CD4-positive, alpha-beta T cell treated with Interleukin-1 beta for 1 hour (primary cell): ENCODE measurements at regions not wholly inside any gene's neighbourhood (a gene's known extent, or its start where the extent isn't known, plus 50 kb on each side); places are given as distances from the start of the nearest gene placed in this dataset.
A peak's percentile ranks its signal among the peaks of the same experiment; 100 is the strongest.

Experiments
- DNase-seq, 2 donors: peaks; one replicate each; pipeline ENCODE4 v3.0.0-alpha.2; 2020 to 2022

DNA sequence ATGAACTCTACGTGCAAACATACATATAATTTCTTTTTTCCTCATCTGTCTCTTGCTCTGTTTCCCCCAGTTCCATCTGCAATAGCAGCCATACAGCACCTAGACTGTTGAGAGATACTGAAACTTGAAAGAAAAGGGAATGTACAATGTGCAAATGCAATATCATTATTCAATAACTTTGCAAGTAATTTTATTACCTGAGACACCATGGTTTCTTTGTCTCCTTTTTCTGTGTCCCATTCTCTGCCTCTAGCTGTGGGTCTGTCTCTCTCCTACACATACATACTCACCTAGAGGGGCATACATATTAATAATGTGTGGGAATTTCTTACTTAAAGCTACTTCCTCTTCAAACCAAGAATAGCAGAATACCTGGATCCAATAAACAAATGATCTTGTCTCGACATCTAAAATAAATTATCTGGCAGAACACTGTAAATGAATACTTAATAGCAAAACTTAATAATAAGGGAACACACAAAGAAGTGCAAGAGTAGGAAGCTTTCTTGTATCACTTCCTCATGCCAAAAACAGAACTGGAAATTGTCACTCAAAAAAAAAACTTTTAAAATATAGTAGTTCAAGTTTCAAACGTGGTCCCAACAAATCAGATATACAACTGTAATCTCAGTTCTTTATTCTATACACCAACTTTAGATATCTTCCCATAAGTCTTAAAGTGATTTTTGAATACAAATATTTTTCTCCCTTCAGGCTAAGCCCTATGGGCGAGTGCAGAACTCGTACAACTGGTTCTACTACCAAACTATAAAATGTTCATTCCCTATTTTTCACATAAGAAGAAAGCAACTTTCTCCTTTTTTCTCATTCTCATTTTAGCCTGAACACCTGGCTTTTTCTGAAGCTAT, 194.6 kb downstream of the NRIP1 start:
- DNase-seq: no peak

DNA sequence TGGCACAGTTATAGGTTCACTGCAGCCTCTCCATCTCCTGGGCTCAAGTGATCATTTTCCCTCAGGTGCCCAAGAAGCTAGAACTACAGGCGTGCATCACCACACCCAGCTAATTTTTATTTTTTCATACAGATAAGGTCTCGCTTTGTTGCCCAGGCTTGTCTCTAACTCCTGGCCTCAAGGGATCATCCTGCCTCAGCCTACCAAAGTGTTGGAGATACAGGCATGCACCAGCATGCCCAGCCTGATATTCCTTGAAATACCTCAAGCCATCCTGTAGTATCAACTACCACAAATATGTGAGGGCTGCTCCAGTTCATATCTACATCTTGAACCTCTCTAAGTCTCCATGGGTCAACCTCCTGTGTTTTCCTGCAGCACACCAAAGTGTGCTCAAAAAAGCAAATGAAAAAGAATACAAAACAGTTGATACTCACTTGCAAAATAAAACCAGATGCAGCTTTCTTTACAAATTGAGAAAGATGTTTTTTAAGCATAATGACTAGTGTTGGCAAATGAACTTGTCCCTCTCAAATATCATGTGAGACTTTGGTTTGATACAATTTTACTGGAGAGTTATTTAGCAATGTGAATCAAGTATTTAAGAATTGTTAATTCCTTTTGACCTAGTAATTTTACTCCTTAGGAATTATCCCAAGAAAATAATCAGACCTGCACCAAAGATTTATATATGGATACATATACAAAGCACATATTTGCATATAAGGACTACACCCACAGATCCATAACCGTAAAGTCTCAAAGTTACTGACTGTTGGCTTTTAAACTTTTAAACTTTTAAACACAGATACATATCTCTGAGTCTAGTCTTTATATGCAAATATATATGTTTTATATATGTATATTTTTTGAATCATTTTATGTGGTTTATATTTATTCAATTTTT, 197.7 kb downstream of the NRIP1 start:
- DNase-seq: no peak

DNA sequence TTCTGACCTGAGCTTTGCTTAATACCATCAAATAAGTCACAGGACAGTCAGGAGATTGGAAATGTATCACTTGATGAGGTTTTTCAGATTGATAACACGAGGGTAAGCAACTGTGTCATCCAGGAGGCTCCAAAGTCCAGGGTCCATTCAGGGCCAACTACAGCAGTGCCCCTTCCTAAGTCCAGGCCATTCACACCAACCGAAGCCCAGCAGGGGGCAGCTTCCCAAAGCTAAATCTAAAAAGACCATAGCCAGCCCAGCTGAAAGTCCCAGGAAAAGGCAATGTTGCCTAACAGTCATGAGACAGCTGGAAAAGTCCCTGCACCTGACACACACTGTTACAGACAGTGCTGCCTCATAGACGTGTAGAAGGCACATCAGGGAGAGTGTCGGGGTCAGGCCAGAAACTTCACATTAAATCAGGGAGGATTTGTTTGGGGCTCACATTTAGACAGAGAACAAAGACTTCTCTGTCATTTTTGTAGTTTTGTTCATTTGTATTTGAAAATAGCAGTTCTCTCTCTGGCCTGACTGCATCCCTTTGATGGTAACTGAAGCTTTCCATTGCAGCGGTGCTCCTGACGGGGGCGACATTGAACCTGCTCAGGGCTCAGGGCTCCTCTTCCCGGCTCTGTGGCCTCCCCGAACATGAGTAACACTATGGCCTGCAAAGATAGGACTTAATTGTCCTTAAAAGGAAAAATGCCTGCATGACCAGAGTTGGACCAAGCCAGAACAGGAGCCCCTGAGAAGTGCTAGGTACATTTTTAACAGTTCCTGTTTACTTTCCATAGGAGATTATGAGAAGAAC, 200.4 kb downstream of the NRIP1 start:
- DNase-seq: peak; percentile 21 to 47

DNA sequence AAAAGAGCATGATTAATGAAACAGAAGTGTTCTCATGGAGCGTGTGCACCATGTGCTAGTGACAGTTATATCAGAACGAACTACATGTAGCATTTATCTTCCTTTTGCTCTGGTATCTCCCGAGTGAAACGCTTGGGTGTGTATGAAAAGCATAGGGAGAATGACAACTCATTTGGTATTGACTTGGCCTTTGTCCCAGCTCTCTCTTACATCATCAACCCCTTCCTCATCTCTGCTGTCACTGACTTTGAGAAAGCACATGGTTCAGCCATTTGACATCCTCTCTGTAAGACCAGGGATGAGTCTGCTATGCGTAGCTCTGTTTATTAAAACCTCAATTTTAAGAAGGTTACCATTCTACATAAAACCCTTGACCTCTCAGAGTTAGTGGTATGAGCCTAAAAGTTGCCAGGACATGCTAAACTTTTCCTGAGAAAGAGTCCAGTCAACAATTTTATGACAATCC, 201.0 kb downstream of the NRIP1 start:
- DNase-seq: peak in 1 of 2 donors; percentile 12

DNA sequence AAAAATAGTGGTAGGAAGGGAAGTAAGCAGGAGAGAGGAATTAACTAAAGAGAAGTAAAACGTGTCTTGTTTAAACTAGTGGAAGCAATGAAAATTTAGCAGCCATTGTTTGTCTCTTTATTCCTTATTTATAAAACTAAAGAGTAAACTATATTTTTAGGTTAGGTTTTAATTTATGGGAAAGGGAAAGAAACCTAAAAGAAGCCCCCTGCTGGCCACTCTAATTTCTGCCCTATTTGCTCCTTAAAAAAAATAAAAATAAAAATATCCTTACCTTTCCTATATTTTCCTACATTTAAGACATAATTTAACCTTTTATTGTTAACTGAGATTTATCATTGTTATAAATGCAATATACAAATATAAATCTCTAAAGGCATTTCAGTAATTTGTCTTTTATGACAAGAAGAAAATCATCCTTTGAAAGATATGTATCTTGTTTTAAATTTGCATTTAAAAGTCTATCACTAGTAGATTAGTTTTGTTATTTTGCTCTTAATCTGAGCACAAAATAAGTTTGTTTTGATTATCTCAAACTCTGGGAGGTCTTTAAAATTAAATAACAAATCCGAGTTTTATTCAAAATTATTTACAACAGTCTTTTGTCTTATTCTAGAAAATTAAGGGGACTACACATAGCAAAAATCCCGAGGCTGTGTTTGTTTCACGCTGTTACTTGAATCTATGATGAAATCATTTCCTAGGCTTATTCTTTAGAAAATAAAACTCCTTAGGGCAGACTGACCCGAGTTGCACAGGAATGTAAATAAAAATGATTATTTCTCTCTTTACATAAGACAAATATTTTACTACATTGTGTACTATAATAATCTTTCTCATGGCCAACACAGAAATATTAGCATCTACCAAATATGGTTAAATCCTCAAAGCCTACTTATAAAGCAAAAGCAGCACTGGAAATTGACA, 201.7 kb downstream of the NRIP1 start:
- no peak for DNase-seq

DNA sequence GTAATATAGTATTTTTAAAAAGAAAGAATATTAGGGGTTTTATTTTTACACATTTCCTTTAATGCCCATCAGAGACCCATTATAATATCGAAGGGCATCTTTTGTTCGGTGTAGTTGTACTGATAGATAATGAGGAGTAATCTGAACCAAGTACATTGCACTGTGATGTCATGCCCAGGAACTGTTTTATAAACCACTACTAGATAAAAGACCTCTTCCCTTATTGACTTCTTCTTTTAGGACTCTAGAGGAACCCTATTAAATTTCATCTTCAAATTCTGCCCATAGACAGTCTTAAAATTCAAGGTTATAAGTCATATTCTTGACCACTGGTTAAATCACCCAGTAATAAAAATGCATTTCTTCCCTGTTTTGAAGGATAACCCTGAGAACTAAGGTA, 206.5 kb downstream of the NRIP1 start:
- no peak for DNase-seq

DNA sequence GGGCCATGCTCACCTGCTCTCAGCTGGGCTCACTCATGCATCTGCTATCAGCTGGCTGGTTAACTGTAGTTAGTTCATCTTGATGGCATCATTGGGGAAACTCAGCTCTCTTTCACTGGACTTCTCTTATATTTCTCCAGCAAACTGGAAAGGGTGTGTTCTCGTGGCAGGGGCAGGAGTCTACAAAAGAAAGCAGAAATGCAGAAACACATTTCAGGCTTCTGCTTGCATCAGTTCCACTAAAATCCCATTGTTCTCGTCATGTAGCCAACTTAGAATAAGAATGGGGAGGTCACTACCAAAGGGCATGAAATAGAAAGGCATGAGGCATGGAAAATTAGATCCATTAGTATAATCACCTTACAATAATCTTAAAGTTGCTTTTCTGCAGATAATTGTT, 207.3 kb downstream of the NRIP1 start:
- no peak for DNase-seq

DNA sequence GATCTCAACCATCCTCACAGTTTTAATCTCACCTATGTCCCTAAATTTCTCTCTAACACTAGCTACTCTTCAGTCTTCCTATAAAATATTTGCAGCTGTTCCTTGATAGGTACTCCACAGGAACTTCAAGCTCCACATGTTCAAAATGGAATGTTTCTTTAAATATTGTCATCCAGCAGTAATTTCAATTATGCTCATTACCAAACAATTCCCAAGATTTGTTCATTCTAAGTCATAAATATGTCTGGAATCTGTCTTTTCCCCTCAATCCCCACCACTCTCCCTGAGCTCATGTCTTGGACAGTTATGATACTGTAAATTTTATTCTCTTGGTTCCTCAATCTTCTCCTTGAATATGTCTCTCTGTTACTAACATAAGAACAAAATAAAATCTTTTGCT, 214.4 kb downstream of the NRIP1 start:
- DNase-seq: no peak

DNA sequence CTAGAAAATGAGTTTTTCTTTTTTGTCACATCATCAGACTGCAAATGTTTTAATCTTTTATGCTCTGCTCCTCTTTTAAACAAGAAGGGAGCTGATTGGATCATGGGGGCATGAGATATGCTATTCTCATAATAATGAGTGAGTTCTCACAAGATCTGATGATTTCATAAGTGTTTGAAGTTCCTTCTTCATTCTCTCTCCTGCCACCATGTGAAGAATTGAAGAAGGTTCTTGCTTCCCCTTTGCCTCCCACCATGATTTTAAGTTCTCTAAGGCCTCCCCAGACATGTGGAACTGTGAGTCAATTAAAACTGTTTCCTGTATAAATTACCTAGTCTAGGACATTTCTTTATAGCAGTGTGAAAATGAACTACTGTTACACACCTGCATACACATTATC, 218.2 kb downstream of the NRIP1 start:
- DNase-seq: no peak

DNA sequence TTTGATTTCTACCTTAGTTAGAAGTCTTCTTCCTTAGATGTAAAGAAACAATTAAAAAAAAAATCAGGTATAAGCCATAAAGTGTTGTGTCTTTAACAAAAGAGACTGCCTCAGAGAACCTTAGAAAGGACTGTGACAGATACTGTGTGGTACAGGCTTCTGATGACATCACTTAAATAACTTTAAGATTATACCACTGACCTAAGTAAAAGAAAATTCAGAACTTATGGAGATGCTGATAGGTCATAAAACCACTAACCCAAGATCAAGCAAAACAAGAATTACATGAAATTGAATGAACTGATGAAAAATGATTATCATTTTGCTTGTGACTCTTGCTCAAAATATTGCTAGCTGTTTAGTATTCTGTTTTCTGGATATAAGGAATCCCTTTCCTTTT, 220.8 kb downstream of the NRIP1 start:
- no peak for DNase-seq

DNA sequence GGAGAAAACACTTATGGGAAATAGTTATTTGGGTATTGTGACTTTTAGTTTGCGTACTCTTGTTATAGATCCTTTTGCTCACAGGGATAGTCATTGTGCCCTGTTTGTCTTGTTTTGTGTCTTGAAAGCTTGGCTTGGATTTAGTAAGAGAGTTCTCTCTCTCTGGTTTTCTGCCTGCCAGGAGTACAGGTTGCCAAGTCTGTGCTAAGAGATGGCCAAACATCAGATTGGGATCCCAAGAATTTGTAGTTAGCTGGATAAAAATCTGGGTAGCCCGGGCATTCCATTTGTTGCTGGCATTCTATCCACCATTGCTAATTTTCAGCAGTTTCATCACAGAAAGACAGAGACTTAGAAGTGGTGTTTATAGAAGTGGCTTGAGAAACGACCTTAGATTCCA, 222.2 kb downstream of the NRIP1 start:
- no peak for DNase-seq

DNA sequence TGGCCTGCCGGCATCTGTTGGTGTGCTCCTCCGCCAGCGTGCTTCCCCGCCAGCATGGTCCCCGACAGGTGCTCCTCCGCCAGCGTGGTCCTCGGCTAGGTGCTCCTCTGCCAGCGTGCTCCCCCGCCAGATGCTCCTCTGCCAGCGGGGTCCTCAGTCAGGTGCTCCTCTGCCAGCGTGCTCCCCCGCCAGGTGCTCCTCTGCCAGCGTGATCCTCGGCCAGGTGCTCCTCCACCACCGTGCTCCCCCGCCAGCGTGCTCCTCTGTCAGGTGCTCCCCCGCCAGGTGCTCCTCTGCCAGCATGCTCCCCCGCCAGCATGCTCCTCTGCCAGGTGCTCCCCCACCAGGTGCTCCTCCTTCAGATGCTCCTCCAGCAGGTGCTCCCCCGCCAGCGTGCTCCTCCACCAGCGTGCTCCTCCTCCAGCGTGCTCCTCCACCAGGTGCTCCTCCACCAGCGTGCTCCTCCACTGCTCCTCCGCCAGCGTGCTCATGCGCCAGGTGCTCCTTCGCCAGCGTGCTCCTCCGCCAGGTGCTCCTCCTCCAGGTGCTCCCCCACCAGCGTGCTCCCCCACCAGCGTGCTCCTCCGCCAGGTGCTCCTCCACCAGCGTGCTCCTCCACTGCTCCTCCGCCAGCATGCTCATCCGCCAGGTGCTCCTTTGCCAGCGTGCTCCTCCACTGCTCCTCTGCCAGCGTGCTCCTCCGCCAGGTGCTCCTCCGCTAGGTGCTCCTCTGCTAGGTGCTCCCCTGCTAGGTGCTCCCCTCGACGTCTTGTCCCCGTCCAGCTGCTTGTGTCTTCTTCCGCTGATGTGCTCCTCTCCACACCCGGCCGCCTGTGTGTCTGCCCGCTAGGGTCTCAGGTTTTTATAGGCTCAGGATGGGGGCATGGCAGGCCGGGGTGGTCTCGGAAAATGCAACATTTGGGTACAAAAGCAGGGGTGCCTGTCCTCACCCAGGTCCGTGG, 223.0 kb downstream of the NRIP1 start:
- no peak for DNase-seq

DNA sequence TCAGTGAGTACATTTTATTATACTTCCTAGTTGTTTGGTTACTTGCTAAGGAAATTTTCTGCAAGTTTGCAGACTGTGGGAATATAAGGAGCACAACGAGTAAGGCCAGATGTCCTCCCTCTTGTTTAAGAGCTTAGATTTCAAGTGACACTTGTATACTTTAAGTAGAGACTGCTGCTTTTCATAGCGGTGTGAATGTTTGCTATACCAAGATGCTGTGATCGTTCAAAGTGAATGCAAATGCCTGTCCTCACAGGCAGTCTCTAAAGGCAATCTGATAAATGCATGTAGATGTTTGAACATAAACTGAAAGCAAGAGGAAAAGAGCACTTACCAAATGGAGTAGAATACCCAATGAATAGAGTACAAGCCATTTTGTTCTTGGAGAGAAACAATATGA, 226.4 kb downstream of the NRIP1 start:
- no peak for DNase-seq

DNA sequence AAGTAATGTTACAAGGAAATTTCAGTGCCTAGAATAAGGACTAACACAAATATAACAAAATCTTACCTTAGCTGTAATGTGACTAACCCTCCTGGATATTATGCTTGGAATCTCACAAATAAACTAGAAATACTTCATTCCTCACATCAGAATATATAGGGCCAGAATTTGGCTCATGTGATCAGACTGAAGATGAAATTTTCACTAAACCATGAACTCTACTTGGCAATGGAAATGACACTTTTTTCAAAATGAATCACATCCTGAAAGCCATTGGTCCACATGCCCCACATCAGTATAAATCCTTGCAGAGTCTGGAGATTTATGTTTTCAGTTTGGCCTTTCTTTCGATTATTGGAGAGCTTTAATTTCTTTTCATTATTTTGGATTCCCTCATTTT, 227.8 kb downstream of the NRIP1 start:
- no peak for DNase-seq

DNA sequence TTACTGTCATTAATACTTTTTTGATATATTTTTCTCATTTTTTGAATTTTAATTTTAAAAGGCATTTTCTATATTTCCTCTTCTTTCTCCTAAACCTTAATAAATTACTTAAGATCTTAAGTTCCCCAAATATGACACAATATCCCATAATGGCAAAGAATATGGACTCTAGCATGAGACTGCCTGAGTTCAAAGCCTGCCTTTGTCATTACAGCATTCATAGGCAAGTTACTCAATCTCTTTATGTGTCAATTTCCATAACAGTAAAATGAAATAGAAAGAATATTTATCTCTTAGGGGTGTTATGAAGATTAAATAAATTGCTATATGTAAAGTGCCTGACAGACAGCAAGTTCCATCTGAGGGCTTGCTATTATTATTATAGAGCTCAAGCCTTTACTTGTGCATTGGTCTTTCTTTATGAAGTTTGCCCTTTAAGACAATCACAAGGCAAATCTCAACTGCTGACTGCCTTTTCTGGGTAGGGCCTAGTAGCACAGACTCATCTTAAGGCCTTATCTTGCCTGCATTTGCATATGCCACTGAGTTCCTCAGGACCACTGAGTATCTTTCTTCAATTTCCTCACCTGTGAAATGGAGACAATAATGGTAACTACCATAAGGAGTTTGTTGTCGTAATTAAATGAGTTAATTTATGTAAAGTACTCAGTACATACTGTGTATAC, 231.0 kb downstream of the NRIP1 start:
- DNase-seq: no peak

DNA sequence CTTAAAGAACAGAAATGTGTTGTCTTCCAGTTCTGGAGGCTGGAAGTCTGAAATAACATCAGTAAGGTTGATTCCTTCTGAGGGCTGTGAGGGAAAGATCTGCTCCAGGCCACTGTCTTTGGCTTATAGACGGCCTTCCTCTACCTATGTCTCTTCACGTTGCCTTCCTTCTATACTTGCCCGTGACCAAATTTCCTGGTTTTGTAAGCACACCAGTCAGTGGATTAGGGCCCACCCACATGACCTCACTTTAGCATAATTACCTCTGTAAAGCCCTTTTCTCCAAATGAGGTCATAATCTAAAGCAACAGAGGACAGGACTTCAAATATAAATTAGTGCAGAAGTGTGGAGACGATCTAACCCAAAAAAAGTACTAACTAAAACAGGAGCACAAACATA, 231.6 kb downstream of the NRIP1 start:
- no peak for DNase-seq

DNA sequence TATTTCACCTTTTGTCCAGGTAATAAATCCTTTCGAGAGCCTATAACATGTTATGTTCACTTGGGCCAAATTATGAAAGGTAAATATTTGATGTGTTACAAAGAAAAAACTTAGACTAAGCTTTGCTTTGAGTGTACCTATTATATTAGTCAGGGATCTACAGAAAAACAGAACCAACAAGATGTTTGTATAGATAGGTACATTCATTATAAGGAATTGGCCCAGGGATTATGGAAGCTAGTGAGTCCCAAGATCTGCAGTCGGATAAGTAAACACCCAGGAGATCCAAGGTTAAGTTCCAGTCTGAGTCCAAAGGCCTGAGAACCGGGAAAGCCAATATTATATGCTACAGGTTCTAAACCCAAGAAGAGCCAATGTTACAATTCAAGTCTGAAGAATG, 234.5 kb downstream of the NRIP1 start:
- no peak for DNase-seq

DNA sequence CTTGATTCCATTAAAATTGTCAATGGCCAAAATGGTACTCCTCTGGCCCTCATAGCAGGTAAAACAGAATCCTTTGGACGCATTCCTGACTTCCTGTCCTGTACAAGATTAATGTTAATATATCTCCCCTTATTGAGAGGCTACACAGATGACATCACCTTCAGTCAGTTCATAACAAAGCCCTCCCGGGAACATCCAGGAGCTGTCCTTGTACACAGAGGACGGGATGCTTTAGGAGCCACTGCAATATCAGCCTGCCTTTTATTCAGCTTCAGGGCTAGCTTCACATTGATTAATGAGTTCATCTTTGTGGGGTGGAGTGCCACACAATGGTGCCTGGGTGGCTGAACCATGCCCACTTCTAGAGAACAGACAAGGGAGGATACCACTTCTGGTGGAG, 235.1 kb downstream of the NRIP1 start:
- no peak for DNase-seq

DNA sequence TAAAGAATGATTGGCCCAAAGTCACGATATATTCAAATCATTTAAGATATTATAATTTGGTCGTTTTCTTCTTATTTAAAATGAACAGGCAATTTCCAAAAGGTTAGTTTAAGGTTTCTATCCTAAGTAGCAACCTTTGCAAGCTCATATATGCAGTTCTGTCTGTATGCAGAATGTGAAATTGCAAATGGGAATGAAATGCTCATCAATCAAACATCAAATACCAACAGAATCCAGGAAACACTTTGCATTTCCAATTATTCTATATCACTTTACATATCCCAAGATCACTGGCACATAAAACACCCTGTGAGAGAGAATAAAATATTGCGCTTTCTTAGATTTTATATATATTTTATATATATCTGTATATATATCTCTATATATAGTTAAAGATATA, 237.3 kb downstream of the NRIP1 start:
- no peak for DNase-seq

DNA sequence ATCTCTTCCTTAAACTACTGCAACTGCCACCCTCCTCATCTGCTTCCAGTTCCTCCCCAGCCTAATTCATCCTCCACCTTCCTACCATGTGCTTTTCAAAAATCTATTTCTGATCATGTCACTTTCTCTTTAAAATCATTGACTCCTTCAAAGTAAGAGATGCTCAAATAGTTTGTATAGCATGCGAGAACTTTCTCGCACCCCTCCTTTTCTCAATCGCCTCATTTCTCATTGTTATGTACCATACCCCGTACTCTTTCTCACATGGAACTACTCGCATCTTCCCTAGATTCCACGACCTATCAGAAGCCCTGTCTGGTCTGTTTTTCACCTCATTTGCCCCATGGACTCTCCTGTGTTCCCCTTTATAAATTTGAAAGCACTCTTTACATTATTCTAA, 238.2 kb downstream of the NRIP1 start:
- no peak for DNase-seq
